Non-pigmented ciliary epithelial cell (primary cell): ENCODE measurements at regions not wholly inside any gene's neighbourhood (a gene's known extent, or its start where the extent isn't known, plus 50 kb on each side); places are given as distances from the start of the nearest gene placed in this dataset.

Experiments used
- DNase-seq: peaks from one replicate; pipeline ENCODE4 v3.0.0-alpha.2; 2010; ENCODE audit warnings: low read depth

GRCh38 chr14:89626233-89626806 lies 209.3 kb upstream of the FOXN3 start:
- DNase-seq = no peak

GRCh38 chr14:89625731-89626232 lies 208.7 kb upstream of the FOXN3 start:
- DNase-seq = no peak

GRCh38 chr14:89625244-89625713 lies 208.2 kb upstream of the FOXN3 start:
- DNase-seq = no peak

- no peak for DNase-seq
Observed at GRCh38 chr14:89624500-89625156, 207.6 kb upstream of the FOXN3 start.

GRCh38 chr14:89621791-89622638 lies 205.0 kb upstream of the FOXN3 start:
- no peak for DNase-seq

- DNase-seq = no peak
Observed at GRCh38 chr14:89621009-89621421, 204.0 kb upstream of the FOXN3 start.

- DNase-seq = no peak
Observed at GRCh38 chr14:89620436-89620835, 203.4 kb upstream of the FOXN3 start.

- no peak for DNase-seq
Observed at GRCh38 chr14:89619596-89619995, 202.6 kb upstream of the FOXN3 start.

GRCh38 chr14:89618811-89619551 lies 201.9 kb upstream of the FOXN3 start:
- no peak for DNase-seq

- no peak for DNase-seq
Observed at GRCh38 chr14:89618330-89618708, 201.3 kb upstream of the FOXN3 start.

- no peak for DNase-seq
Observed at GRCh38 chr14:89617481-89618329, 200.7 kb upstream of the FOXN3 start.

- DNase-seq = no peak
Observed at GRCh38 chr14:89616852-89617341, 199.9 kb upstream of the FOXN3 start.

GRCh38 chr14:89616425-89616824 lies 199.4 kb upstream of the FOXN3 start:
- no peak for DNase-seq

- no peak for DNase-seq
Observed at GRCh38 chr14:89615421-89615820, 198.4 kb upstream of the FOXN3 start.

- no peak for DNase-seq
Observed at GRCh38 chr14:89614009-89614691, 197.1 kb upstream of the FOXN3 start.

GRCh38 chr14:89613260-89614008 lies 196.4 kb upstream of the FOXN3 start:
- DNase-seq = no peak

GRCh38 chr14:89609500-89610100 lies 192.6 kb upstream of the FOXN3 start:
- no peak for DNase-seq

GRCh38 chr14:89607453-89607852 lies 190.4 kb upstream of the FOXN3 start:
- DNase-seq = no peak

GRCh38 chr14:89603938-89604480 lies 187.0 kb upstream of the FOXN3 start:
- DNase-seq = no peak
